Cardiac fibroblast (primary cell): ENCODE measurements at regions not wholly inside any gene's neighbourhood (a gene's known extent, or its start where the extent isn't known, plus 50 kb on each side); places are given as distances from the start of the nearest gene placed in this dataset.

ENCODE experiments used
- DNase-seq, 2 donors: peaks; one replicate each; pipeline versions ENCODE4 v3.0.0 to v3.0.0-alpha.2; 2010; ENCODE audit warnings: low read depth in 2 of 2
- H3K4me3 ChIP-seq, 2 donors: replicated peaks in 1 of 2; 1 replicate in 1 of 2; 2 replicates in 1 of 2; pipeline ENCODE4 v1.5.1; 2011; ENCODE audit warnings: low read depth in 2 of 2, low read length in 2 of 2, mild to moderate bottlenecking in 2 of 2, moderate library complexity in 1 of 2
- TF ChIP-seq, protein P1 (sequence below): IDR thresholded peaks from one replicate; pipeline ENCODE4 v1.5.1; 2011; ENCODE audit warnings: low read depth, mild to moderate bottlenecking, low read length, inconsistent platforms

DNA sequence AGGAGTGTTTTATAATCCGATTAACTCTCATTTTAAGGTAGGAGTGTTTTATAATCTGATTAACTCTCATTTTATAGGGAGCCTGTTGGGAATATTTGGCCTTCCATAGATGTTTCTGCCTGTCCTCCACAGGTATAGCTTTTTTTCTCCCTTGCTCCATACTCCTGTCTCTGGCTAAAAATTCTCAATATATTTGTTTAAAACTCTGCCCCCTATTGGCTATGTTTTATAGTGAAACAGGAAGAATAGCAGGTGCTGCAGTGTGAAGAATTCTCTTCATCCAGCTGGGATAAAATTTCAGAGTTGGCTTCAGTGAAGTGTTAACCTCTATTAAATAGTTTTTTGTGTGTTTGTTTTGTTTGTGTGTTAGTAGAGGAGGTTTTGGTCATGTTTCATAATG lies 1046.0 kb upstream of the TMEFF2 start:
- DNase-seq: no peak
- TF ChIP-seq, protein P1, sequence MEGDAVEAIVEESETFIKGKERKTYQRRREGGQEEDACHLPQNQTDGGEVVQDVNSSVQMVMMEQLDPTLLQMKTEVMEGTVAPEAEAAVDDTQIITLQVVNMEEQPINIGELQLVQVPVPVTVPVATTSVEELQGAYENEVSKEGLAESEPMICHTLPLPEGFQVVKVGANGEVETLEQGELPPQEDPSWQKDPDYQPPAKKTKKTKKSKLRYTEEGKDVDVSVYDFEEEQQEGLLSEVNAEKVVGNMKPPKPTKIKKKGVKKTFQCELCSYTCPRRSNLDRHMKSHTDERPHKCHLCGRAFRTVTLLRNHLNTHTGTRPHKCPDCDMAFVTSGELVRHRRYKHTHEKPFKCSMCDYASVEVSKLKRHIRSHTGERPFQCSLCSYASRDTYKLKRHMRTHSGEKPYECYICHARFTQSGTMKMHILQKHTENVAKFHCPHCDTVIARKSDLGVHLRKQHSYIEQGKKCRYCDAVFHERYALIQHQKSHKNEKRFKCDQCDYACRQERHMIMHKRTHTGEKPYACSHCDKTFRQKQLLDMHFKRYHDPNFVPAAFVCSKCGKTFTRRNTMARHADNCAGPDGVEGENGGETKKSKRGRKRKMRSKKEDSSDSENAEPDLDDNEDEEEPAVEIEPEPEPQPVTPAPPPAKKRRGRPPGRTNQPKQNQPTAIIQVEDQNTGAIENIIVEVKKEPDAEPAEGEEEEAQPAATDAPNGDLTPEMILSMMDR: no peak
- no peak overlapping the region for H3K4me3 ChIP-seq

DNA sequence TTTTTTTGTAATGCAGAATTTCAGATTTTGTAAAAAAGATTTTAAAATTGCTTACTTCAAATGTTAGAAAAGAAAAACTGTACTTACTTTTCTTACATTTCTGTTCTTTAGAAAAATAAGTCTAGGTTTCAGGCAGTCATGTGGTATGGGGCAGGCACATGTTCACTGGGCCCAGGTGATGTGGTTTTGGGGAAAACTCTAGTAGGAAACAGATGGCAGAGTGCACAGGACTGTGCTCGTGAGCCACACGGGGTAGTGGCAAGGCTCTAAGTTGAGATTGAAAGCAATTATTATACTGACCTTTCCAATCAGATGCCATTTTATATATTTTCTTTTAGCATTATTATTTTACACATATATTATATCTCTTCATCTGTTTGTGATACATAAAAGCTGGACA lies 1036.9 kb upstream of the TMEFF2 start:
- DNase-seq: no peak
- TF ChIP-seq, protein P1: no peak
- no peak overlapping the region for H3K4me3 ChIP-seq

DNA sequence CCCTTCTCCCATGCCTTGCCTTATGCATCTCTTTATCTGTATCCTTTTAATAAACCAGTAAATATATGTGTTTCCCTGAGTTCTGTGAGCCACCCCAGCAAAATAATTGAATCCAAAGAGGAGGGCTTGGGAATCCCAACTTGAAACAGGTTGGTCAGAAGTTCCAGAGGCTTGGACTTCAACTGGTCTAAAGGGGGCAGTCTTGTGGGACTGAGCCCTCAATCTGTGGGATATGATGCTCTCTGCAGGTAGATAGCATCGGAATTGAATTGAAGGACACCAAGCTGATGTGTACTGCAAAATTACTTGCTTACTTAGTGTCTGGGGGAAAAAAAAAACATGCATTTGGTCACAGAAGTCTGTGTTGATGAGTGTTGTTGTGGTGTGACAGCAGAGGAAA lies 1033.5 kb upstream of the TMEFF2 start:
- no peak overlapping the region for H3K4me3 ChIP-seq
- TF ChIP-seq, protein P1: no peak
- DNase-seq: no peak

DNA sequence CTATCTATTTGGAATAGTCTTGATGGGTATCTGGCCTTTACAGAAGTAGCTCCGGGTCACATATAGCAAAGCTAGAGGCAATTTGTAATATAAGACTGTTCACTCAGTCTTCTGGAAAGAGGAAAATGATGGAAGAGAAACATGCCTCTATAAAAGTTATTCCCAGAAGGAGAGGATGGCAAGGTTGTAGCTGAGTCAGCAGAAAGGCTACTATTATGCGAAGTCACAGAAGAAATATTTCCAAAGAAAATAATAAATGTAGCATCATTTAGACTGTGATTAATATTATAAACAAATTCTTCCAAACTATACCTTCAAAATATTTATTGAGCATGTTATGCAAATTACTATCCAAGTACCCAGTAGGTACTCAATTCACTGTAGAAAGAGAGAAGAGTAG lies 1027.7 kb upstream of the TMEFF2 start:
- TF ChIP-seq, protein P1: no peak
- no peak for DNase-seq
- H3K4me3 ChIP-seq: no peak overlapping the region

DNA sequence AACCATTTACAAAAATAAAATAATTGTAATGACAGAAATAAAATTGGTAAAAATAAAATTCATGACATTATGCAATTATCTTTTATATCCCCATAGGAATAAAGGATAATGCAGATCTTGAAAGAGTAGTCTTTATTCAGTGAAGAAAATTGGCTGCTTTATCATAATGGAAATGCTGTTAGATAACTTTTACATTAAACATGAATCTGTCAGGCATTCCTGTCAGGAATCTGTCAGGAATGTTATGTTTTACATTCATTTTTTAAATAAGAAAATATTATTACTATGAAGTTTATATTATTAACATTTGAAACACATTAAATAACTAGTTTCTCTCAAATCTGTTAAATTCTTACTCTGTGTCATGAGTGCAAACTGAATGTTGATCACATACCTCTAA lies 1024.7 kb upstream of the TMEFF2 start:
- no peak for DNase-seq
- no peak overlapping the region for H3K4me3 ChIP-seq
- TF ChIP-seq, protein P1: no peak

DNA sequence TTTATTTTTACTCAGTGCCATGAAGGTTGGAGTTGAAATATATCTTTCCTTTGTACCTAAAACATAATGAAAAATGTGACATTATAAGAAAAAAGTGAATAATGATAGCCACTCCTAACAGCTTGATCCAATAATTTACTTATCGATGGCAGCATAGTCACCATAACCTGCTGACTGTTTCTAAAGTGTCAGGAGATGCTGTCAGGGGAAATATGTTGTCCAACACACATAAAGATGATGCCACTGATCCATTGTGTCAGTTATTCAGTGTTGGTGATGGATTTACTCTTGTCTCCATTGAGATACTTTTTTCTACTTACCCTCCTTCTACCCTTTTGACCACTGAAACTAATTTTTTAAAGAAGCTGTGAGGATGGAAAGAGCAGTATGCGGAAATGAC lies 1006.9 kb upstream of the TMEFF2 start:
- no peak for DNase-seq
- H3K4me3 ChIP-seq: no peak overlapping the region
- TF ChIP-seq, protein P1: no peak

DNA sequence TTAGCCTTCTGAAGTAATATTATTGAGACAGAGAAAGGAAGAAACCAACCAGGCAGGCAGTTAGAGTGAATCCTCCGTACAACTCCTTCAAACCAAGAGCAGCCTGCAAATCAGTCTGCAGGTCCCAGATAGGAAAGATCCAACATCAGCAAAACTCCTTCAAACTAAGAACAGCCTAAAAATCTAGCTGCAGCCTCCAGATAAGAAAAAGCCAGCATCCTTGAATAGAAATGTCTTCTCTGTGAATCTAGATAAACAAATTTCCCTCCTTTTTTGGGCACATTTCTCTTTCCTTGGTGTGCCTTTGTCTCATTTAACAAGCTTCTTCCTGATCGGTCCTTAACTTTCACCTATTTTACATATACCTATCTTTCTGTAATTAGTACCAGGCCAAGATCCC lies 1004.6 kb upstream of the TMEFF2 start:
- no peak for DNase-seq
- no peak overlapping the region for H3K4me3 ChIP-seq
- TF ChIP-seq, protein P1: no peak
